ENCODE measurements at regions not wholly inside any gene's neighbourhood (a gene's known extent, or its start where the extent isn't known, plus 50 kb on each side); places are given as distances from the start of the nearest gene placed in this dataset.
"Not testable (repeated sequence)": the region's sequence is repeated elsewhere in the genome, so short reads cannot be mapped to it uniquely, and the experiment has no call there.

GRCh38 chr6:82511546-82511945 is 147.9 kb downstream of the TPBG start:
- no peak for DNase-seq

DNA sequence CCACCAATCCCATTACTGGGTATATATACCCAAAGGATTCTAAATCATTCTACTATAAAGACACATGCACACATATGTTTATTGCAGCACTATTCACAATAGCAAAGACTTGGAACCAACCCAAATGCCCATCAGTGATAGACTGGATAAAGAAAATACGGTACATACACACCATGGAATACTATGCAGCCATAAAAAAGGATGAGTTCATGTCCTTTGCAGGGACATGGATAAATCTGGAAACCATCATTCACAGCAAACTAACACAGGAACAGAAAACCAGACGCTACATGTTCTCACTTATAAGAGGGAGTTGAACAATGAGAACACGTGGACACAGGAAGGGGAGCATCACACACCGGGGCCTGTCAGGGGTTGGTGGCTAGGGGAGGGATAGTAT is 154.3 kb downstream of the TPBG start:
- DNase-seq: not testable (repeated sequence)

DNA sequence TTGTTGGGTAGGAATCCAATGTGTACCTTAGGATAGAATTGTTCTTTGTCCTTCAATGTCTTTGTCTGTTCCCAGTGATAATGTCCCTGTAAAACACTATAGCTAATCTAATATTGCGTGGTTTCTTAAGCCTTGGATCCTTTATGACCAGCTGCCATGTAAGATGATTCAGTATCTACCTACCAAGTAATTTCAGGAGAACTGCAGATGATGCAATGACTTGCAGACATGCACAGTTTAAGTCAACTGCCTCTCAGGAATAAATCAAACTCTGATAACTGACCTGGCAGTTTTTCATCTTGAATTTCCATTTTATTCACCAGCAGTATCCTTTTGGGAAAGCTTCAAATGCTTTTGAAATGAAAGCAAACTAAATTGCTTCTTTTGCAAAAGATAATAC is 157.8 kb downstream of the TPBG start:
- DNase-seq: no peak

DNA sequence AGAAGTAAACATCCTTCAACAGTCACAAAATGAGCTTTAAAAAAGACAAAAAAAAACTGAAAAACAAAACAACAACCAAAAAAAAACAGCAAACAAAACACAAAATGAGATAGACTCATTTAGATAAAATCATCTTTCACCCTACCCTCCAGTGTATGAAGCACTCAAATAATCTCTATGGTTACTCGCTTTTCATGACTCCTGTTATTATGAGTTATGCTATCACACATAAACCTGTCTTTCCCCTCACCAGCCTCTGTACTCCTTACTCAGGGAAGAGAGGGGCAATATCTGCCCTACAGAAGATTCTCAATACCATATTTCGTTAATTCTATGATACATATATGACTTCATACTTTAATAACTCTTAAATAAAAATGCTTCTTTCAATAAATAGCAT is 158.2 kb downstream of the TPBG start:
- no peak for DNase-seq

- no peak for DNase-seq
Observed at GRCh38 chr6:82524031-82524430, 160.4 kb downstream of the TPBG start.

GRCh38 chr6:82525775-82526495 is 162.3 kb downstream of the TPBG start:
- DNase-seq: no peak

DNA sequence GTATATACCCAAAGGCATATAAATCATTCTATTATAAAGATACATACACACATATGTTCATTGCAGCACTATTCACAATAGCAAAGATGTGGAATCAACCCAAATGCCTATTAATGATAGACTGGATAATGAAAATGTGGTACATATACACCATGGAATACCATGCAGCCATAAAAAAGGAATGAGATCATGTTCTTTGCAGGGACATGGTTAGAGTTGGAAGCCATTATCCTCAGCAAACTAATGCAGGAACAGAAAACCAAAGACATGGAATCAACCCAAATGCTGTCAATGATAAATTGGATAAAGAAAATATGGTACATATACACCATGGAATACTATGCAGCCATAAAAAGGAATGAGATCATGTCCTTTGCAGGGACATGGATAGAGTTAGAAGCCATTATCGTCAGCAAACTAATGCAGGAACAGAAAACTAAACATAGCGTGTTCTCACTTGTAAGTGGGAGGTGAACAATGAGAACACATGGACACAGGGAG is 166.4 kb downstream of the TPBG start:
- DNase-seq: not testable (repeated sequence)

- no peak for DNase-seq
Observed at GRCh38 chr6:82534876-82535275, 171.3 kb downstream of the TPBG start.

DNA sequence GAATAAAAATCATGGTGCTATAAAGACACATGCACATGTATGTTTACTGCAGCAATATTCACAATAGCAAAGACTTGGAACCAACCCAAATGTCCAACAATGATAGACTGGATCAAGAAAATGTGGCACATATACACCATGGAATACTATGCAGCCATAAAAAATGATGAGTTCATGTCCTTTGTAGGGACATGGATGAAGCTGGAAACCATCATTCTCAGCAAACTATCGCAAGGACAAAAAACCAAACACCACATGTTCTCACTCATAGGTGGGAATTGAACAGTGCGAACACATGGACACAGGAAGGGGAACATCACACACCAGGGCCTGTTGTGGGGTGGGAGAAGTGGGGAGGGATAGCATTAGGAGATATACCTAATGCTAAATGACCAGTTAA is 185.9 kb downstream of the TPBG start:
- DNase-seq: not testable (repeated sequence)

DNA sequence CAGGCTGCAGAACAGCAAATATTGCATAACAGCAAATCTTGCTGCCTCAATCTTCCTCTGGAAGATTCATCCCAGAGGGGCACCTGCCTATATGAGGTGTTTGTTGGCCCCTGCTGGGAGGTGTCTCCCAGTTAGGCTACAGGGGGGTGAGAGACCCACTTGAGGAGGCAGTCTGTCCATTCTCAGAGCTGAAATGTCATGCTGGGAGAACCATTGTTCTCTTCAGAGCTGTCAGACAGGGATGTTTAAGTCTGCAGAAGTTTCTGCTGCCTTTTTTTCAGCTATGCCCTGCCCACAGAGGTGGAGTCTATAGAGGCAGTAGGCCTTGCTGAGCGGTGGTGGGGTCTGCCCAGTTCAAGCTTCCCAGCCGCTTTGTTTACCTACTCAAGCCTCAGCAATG is 187.7 kb downstream of the TPBG start:
- not testable (repeated sequence) for DNase-seq

DNA sequence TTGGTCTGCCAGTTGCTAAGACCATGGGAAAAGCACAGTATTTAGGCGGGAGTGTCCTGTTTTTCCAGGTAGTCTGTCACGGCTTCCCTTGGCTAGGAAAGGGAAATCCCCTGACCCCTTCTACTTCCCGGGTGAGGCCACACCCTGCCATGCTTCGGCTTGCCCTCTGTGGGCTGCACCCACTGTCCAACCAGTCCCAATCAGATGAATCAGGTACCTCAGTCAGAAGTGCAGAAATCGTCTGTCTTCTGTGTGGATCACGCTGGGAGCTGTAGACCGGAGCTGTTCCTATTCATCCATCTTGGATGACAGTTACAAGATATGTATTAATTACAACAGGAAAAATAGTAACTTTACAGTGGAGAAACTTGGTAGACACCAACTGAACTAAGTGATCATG is 188.2 kb downstream of the TPBG start:
- no peak for DNase-seq

- no peak for DNase-seq
Observed at GRCh38 chr6:82553863-82554531, 190.4 kb downstream of the TPBG start.

GRCh38 chr6:82554666-82555065 is 191.0 kb downstream of the TPBG start:
- DNase-seq: no peak

GRCh38 chr6:82555801-82556200 is 192.2 kb downstream of the TPBG start:
- no peak for DNase-seq

- DNase-seq: not testable (repeated sequence)
Observed at GRCh38 chr6:82558531-82558930, 194.9 kb downstream of the TPBG start.

- DNase-seq: no peak
Observed at GRCh38 chr6:82567621-82568020, 204.0 kb downstream of the TPBG start.

DNA sequence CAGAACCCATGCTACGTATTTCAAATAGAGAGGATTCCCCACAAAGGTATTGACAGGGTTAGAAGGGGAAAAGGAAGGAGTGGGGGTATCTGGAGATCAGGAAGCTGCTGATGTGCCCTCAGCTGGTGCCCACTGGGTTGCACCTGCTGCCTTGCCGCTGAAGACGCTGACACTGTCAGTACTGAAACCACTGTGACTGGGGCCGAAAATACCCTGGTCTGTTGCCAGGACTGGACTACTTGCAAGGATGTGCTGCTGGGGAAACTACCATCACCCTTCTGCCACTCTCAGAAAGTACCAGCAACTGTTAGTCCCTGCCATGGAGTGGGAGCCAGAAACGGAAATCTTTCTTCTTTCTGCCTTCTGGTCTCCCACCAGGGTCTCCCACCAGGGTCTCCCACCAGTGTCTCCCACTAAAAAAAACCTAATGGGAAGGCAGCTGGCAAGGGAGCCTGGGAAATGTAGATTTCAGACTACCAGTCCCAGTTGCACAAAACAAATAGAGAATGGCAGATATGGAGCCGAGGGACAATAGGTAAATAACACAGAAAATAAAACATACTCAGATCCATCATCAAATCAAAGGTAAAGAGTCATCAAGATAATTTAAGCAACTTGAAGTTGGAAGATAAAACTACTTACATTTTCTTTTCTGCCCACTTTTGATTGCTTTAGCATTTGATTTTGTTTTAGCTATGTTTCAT is 204.8 kb downstream of the TPBG start:
- no peak for DNase-seq

GRCh38 chr6:82569022-82569421 is 205.4 kb downstream of the TPBG start:
- no peak for DNase-seq

DNA sequence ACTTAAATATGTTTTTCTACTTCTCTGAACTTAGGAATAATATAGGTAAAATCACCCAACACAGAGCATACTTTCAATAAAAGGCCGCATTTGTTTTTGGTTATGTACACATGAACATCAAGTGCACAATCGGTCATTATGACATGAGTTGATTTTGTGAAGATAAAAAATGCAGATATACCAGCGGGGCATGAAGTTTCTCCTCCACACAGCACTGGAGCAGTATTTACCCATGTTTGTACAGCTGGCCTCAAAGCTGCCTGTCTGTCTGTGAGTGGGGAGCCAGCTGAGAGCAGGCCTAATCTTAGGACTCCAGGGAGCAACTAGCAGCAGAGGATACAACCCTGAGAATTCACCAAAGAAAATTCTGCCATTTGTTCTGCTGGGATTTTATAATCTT is 206.5 kb downstream of the TPBG start:
- no peak for DNase-seq

DNA sequence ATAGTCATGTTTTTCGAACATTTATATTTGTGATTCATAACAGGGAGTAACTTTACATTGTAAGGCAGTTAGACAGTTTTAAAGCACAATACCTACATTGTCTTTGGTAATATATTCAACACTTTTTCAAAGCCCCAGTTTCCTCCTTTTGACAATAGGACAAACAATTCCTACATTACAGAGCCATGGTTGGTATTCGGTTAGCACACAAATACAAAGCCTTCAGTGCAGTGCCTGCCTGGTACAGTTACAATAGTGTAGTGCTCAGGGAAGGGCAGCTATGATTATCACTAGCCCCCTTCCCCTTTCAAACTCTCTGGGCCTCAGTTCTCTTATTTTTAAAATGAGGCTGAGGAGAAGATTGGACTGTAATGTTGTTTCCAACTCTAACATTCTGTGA is 207.8 kb downstream of the TPBG start:
- no peak for DNase-seq

GRCh38 chr6:82573254-82573972 is 209.8 kb downstream of the TPBG start:
- DNase-seq: no peak

GRCh38 chr6:82576284-82576683 is 212.7 kb downstream of the TPBG start:
- no peak for DNase-seq

Data from right kidney (tissue), 1 donor.